ENCODE measurements at regions not wholly inside any gene's neighbourhood (a gene's known extent, or its start where the extent isn't known, plus 50 kb on each side); places are given as distances from the start of the nearest gene placed in this dataset.

DNA sequence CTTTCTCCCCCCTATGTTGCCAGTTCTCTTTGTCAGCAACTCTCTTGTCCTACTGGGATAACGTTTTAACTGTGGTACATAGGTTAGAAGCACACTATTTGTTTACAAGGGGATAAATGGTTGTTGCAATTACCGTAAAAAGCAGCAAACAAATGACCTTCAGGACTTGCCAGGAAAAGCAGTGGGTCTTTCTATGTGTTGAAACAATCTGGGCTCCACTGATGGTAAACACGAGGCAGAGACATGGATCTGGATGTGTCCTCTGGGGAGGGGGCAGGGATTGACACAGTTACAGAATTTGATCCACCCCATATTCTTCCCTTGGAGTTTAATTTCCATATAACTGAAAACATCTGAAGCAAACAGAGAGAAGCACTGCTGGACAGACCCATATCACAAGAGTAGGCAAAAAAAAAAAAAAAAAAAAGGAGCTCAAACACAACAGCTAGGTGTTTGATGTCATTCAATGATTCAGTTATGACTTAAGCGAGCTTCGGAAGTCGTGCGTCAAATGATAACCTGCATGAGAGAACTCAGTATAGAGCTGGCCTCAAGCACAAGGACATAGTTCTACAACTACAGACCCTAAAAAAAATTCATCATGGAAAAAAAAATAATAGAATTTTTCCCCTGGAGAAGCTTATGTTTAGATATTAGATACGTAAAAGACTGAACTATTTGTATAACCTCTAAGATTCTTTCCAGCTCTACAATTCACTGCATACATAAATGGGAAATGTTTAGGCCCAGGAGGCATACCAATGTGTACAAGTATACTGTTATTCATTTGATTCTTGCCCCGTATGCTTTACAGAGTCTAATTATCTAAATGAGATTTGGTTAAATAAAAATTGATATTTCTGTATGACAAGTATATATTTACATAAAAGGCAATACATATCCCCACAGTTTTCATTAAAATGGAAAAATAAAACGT is 127.7 kb downstream of the ALDH8A1 start:
- in situ Hi-C loops (cut with MboI; ENCODE audit: low pct_ligation_motif_present in 1 of 4, low pct_unique_long_range_greater_than_20kb in 1 of 4, low sequenced_read_pairs in 3 of 4) (loop anchor here in 2 of 4 donors (10.0 kb wide), 2 partner anchors 647 to 667 kb away; no protein-coding TSS in a partner anchor), intact Hi-C loops (cut with DNase I; ENCODE audit: low total_unique reads) (no loop called here)
- no peak for TF ChIP-seq POLR2A (IDR thresholded peaks at IDR 0.05)
- TF ChIP-seq CTCF (IDR thresholded peaks at IDR 0.05): no peak
- no peak for TF ChIP-seq POLR2AphosphoS5 (IDR thresholded peaks at IDR 0.05)
- no peak for TF ChIP-seq EP300 (IDR thresholded peaks at IDR 0.05; ENCODE audit: low read depth)
- no peaks in the 10 kb centered on the region for H3K36me3 ChIP-seq
- no peak overlapping the region for H3K27ac ChIP-seq
- WGBS, 2 donors (ENCODE audit: low coverage in 1 of 2): 70 to 73% methylated on average over 9 to 10 of the region's 10 CpGs
- no peak overlapping the region for H3K4me3 ChIP-seq
- no peak for DNase-seq
- H3K4me1 ChIP-seq: peaks cover 0 to 10% (median 1%) of the 10 kb centered on the region in 4 donors
- H3K27me3 ChIP-seq: no peaks in the 10 kb centered on the region
- peaks cover 0 to 5% of the 10 kb centered on the region in 2 donors for H3K9me3 ChIP-seq

DNA sequence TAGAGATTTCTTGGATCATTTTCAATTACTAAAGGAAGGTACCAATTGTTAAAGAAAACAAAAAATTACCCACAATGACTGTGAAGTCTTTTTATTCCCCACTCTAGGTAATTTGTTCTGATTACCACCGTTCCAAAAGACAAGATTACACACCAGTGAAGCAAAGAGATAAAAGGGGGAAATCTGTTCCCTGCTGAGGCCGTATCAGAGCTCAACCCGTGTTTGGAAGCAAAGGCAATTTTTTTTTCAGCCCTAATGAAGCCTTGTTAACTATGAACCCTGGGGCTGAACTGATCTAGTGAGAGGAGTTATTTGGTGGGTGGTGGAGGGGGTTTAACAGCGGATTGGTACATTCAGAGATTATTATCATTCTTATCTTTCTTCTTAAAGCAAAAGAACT is 128.5 kb downstream of the ALDH8A1 start:
- no peak for DNase-seq
- Histone ChIP-seq H3K9me3 (peaks cover 0 to 5% of the 10 kb centered on the region in 2 donors), H3K27ac (no peak overlapping the region), H3K36me3 (no peaks in the 10 kb centered on the region), H3K27me3 (no peaks in the 10 kb centered on the region), H3K4me3 (no peak overlapping the region), H3K4me1 (peaks cover 0 to 10% (median 1%) of the 10 kb centered on the region in 4 donors)
- WGBS, 2 donors (ENCODE audit: low coverage in 1 of 2): 81 to 85% methylated on average over 4 of the region's 4 CpGs
- in situ Hi-C loops (cut with MboI; ENCODE audit: low pct_ligation_motif_present in 1 of 4, low pct_unique_long_range_greater_than_20kb in 1 of 4, low sequenced_read_pairs in 3 of 4): loop anchor here in 2 of 4 donors (10.0 kb wide), 2 partner anchors 647 to 667 kb away; no protein-coding TSS in a partner anchor
- intact Hi-C loops (cut with DNase I; ENCODE audit: low total_unique reads): no loop called here
- TF ChIP-seq EP300 (IDR thresholded peaks at IDR 0.05; ENCODE audit: low read depth) (no peak), CTCF (IDR thresholded peaks at IDR 0.05) (no peak), POLR2A (IDR thresholded peaks at IDR 0.05) (no peak), POLR2AphosphoS5 (IDR thresholded peaks at IDR 0.05) (no peak)

- intact Hi-C loops (cut with DNase I; ENCODE audit: low total_unique reads) (no loop called here), in situ Hi-C loops (cut with MboI; ENCODE audit: low pct_ligation_motif_present in 1 of 4, low pct_unique_long_range_greater_than_20kb in 1 of 4, low sequenced_read_pairs in 3 of 4) (loop anchor here in 2 of 4 donors (10.0 kb wide), 3 partner anchors 175 to 665 kb away; no protein-coding TSS in a partner anchor)
- peaks cover 0 to 5% of the 10 kb centered on the region in 2 donors for H3K9me3 ChIP-seq
- H3K27me3 ChIP-seq: no peaks in the 10 kb centered on the region
- H3K4me1 ChIP-seq: peaks cover 0 to 10% (median 1%) of the 10 kb centered on the region in 4 donors
- no peak overlapping the region for H3K27ac ChIP-seq
- DNase-seq: no peak
- no peak overlapping the region for H3K4me3 ChIP-seq
- WGBS, 2 donors (ENCODE audit: low coverage in 1 of 2): 80 to 87% methylated on average over 1 to 3 of the region's 3 CpGs
- TF ChIP-seq EP300 (IDR thresholded peaks at IDR 0.05; ENCODE audit: low read depth): no peak
- no peak for TF ChIP-seq POLR2AphosphoS5 (IDR thresholded peaks at IDR 0.05)
- TF ChIP-seq POLR2A (IDR thresholded peaks at IDR 0.05): no peak
- no peak for TF ChIP-seq CTCF (IDR thresholded peaks at IDR 0.05)
- no peaks in the 10 kb centered on the region for H3K36me3 ChIP-seq
These were observed 129.8 kb downstream of the ALDH8A1 start for GRCh38 chr6:134819863-134820800.

Data from transverse colon (tissue), 4 donors.